ENCODE measurements at regions not wholly inside any gene's neighbourhood (a gene's known extent, or its start where the extent isn't known, plus 50 kb on each side); places are given as distances from the start of the nearest gene placed in this dataset.
"Not testable (repeated sequence)": the region's sequence is repeated elsewhere in the genome, so short reads cannot be mapped to it uniquely, and the experiment has no call there.

- no peak overlapping the region for H3K27ac ChIP-seq
- peaks cover 0 to 23% (median 8%) of the 10 kb centered on the region in 7 donors for H3K27me3 ChIP-seq
- no peak for DNase-seq
- no peak for TF ChIP-seq CTCF (IDR thresholded peaks at IDR 0.05)
- H3K4me3 ChIP-seq: no peak overlapping the region
- no peaks in the 10 kb centered on the region for H3K4me1 ChIP-seq
- intact Hi-C loops (cut with DNase I): no loop called here
- ATAC-seq: no peak
- 88 to 90% methylated on average over 12 of the region's 12 CpGs for WGBS, 2 donors
- H3K36me3 ChIP-seq: no peaks in the 10 kb centered on the region
- no peaks in the 10 kb centered on the region for H3K9me3 ChIP-seq
Observed at GRCh38 chr6:167238694-167239467, 52.2 kb upstream of the UNC93A start.

GRCh38 chr6:167239470-167239869, 51.6 kb upstream of the UNC93A start:
- 86 to 100% methylated on average over 2 of the region's 2 CpGs for WGBS, 2 donors
- H3K27me3 ChIP-seq: peaks cover 0 to 26% (median 5%) of the 10 kb centered on the region in 7 donors

GRCh38 chr6:167240034-167240541, 51.0 kb upstream of the UNC93A start:
- H3K9me3 ChIP-seq: no peaks in the 10 kb centered on the region
- H3K4me3 ChIP-seq: no peak overlapping the region
- no peaks in the 10 kb centered on the region for H3K36me3 ChIP-seq
- no peak for ATAC-seq
- no peak overlapping the region for H3K27ac ChIP-seq
- peaks cover 0 to 31% (median 3%) of the 10 kb centered on the region in 7 donors for H3K27me3 ChIP-seq
- intact Hi-C loops (cut with DNase I): no loop called here
- 88% methylated on average over 16 to 18 of the region's 18 CpGs for WGBS, 2 donors
- H3K4me1 ChIP-seq: no peaks in the 10 kb centered on the region
- DNase-seq: no peak
- TF ChIP-seq CTCF (IDR thresholded peaks at IDR 0.05): no peak

More at GRCh38 chr6:167239470-167239869, 51.6 kb upstream of the UNC93A start:
- ATAC-seq; H3K4me1 ChIP-seq; H3K4me3 ChIP-seq; H3K36me3 ChIP-seq; H3K27ac ChIP-seq; H3K9me3 ChIP-seq; DNase-seq; intact Hi-C loops (cut with DNase I): not testable (repeated sequence)

Data from heart right ventricle (tissue), 16 donors.